Spleen (tissue), 11 donors: ENCODE measurements at regions not wholly inside any gene's neighbourhood (a gene's known extent, or its start where the extent isn't known, plus 50 kb on each side); places are given as distances from the start of the nearest gene placed in this dataset.

ENCODE experiments used
- DNase-seq: peaks from one replicate; pipeline ENCODE4 v3.0.0-alpha.2; 2020
- H3K27ac ChIP-seq, 8 donors: fragments of 200-600 bp; sonication (generic) in 7 of 8; 1 replicate in 4 of 8; 2 replicates in 4 of 8; pipeline versions ENCODE4 v1.5.0 to v1.8.0; 2016 to 2021; ENCODE audit warnings: inconsistent platforms in 4 of 8, mild to moderate bottlenecking in 4 of 8, moderate library complexity in 1 of 8
- H3K27me3 ChIP-seq, 7 donors: fragments of 200-600 bp; sonication (generic) in 6 of 7; replicated peaks in 1 of 7; 1 replicate in 4 of 7; 2 replicates in 3 of 7; pipeline versions ENCODE4 v1.5.0 to v1.8.0; 2016 to 2021; ENCODE audit warnings: inconsistent platforms in 3 of 7, mild to moderate bottlenecking in 1 of 7
- H3K36me3 ChIP-seq, 6 donors: fragments of 200-600 bp; sonication (generic) in 5 of 6; 1 replicate in 4 of 6; 2 replicates in 2 of 6; pipeline versions ENCODE4 v1.5.0 to v1.8.0; 2016 to 2021; ENCODE audit warnings: inconsistent platforms in 2 of 6
- H3K4me1 ChIP-seq, 6 donors: fragments of 200-600 bp; sonication (generic) in 5 of 6; 1 replicate in 3 of 6; 2 replicates in 3 of 6; pipeline versions ENCODE4 v1.5.0 to v1.8.0; 2016 to 2021; ENCODE audit warnings: inconsistent platforms in 3 of 6
- H3K4me3 ChIP-seq, 8 donors: fragments of 200-600 bp; sonication (generic) in 7 of 8; 1 replicate in 4 of 8; 2 replicates in 4 of 8; pipeline versions ENCODE4 v1.5.0 to v1.8.0; 2016 to 2021; ENCODE audit warnings: inconsistent platforms in 4 of 8, mild to moderate bottlenecking in 4 of 8, moderate library complexity in 2 of 8
- H3K9me3 ChIP-seq, 8 donors: fragments of 200-600 bp; sonication (generic) in 7 of 8; 1 replicate in 4 of 8; 2 replicates in 4 of 8; pipeline versions ENCODE4 v1.5.0 to v1.8.0; 2016 to 2021; ENCODE audit warnings: inconsistent platforms in 4 of 8
- POLR2A ChIP-seq, 3 donors: fragments of 450-650 bp; IDR thresholded peaks; one replicate each; pipeline ENCODE4 v1.5.1; 2017; ENCODE audit warnings: antibody characterized with exemption in 3 of 3, mild to moderate bottlenecking in 1 of 3
- POLR2AphosphoS5 ChIP-seq, 3 donors: sonication (generic); formaldehyde crosslinking; IDR thresholded peaks; one replicate each; pipeline ENCODE4 v1.5.1; 2017; ENCODE audit warnings: antibody characterized with exemption in 3 of 3
- WGBS, 5 donors: extraction: QIAGEN DNeasy Blood & Tissue Kit in 3 of 5; methylation state at CpG; one replicate each; pipeline versions ENCODE4 v1.1.5 to v1.1.7; 2013 to 2018; 5-methylcytosine and 5-hydroxymethylcytosine counted together
- intact Hi-C: fragments of 100-400 bp; cut with DNase I; formaldehyde crosslinking; loops from one replicate; pipeline ENCODE4 v1.15.0; 2023; ENCODE audit warnings: low total_unique reads
- TF ChIP-seq, protein P1 (sequence below), 11 experiments: fragments of 200-600 bp in 7 of 11; fragments of 450-650 bp in 4 of 11; sonication (generic) in 4 of 11; IDR thresholded peaks in 8 of 11; conservative IDR thresholded peaks in 3 of 11; 1 replicate in 7 of 11; 2 replicates in 4 of 11; pipeline versions ENCODE4 v1.4.0 to v1.8.0; 2016 to 2021; ENCODE audit warnings: antibody characterized with exemption in 11 of 11, inconsistent platforms in 4 of 11, mild to moderate bottlenecking in 1 of 11
- donor health status: healthy with polysubstance abuse.
- donor health status: DM: no; HTN: no; CAD: no; lungs with moderate emphysema.
- donor health status: DM: no; HTN: no; CAD: no.
- donor health status: Bipolar disorder and iron deficiency.
- donor health status: healthy.
- donor health status: DM: no; HTN: no; CAD: no.
- donor health status: DM: yes; HTN: yes; CAD: no.

DNA sequence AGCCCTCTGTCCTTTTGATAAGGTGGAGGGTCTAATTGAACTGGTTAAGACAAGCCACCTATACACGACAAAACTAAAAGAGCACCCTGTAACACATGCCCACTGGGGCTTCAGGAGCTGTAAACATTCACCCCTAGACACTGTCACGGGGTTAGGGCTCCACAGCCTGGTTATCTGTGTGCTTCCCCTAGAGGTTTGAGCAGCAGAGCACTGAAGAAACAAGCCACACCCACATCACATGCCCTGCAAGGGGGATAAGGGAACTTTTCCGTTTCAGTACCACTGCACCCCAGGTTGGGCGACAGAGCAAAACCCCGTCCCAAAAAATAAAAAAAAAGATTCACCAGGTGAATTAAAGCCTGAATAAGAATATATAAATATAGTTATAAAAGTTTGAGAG, 913.7 kb upstream of the ACVR2A start:
- no peak for TF ChIP-seq POLR2AphosphoS5 (IDR thresholded peaks at IDR 0.05)
- TF ChIP-seq POLR2A (IDR thresholded peaks at IDR 0.05) = no peak
- no peaks in the 10 kb centered on the region for H3K36me3 ChIP-seq
- H3K4me1 ChIP-seq = no peaks in the 10 kb centered on the region
- WGBS, 5 donors = 64 to 75% (median 67%) methylated on average over 5 of the region's 5 CpGs
- no peak overlapping the region for H3K4me3 ChIP-seq
- H3K9me3 ChIP-seq = peaks cover 0 to 33% (median 28%) of the 10 kb centered on the region in 8 donors
- no peak overlapping the region for H3K27ac ChIP-seq
- no peaks in the 10 kb centered on the region for H3K27me3 ChIP-seq
- no peak for DNase-seq
- intact Hi-C loops = no loop called here

DNA sequence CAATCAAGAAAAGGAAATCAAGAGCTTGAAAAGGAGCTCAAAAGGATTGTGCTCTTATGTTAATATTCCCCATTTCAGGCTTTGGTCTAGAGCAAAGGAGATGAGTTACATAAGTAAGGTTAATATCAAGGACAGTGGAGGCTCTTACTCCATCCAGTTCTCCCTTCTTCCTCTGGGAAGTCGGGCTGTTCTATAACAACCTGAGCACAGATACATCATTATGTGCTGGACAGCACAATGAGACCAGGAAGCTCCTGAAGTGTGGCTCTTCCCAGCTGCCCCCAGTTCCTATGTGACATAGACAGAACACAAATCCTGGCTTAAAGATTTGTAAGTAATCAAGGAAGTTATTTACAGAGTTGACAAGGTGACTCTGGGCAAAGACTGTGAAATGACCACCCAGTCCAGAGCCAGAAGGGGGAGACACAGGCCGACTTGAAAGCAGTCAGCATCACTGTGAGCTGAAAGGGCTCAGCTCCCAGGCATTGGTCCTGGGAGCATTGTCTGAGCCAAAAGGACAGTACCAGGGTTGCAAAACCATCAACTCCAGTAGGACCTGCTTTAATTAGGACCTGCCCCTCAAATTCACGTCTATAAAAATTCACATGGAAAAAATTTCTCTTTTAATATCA, 917.6 kb upstream of the ACVR2A start:
- Histone ChIP-seq H3K27ac (no peak overlapping the region), H3K27me3 (no peaks in the 10 kb centered on the region), H3K4me1 (no peaks in the 10 kb centered on the region), H3K4me3 (no peak overlapping the region), H3K9me3 (no peaks in the 10 kb centered on the region), H3K36me3 (no peaks in the 10 kb centered on the region)
- intact Hi-C loops = no loop called here
- TF ChIP-seq, protein P1, sequence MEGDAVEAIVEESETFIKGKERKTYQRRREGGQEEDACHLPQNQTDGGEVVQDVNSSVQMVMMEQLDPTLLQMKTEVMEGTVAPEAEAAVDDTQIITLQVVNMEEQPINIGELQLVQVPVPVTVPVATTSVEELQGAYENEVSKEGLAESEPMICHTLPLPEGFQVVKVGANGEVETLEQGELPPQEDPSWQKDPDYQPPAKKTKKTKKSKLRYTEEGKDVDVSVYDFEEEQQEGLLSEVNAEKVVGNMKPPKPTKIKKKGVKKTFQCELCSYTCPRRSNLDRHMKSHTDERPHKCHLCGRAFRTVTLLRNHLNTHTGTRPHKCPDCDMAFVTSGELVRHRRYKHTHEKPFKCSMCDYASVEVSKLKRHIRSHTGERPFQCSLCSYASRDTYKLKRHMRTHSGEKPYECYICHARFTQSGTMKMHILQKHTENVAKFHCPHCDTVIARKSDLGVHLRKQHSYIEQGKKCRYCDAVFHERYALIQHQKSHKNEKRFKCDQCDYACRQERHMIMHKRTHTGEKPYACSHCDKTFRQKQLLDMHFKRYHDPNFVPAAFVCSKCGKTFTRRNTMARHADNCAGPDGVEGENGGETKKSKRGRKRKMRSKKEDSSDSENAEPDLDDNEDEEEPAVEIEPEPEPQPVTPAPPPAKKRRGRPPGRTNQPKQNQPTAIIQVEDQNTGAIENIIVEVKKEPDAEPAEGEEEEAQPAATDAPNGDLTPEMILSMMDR (IDR thresholded peaks at IDR 0.05 in 8 of 11, conservative IDR thresholded peaks at IDR 0.05 in 3 of 11) = peak in 7 of 11 experiments; percentile 24 to 58 (median 43)
- TF ChIP-seq POLR2AphosphoS5 (IDR thresholded peaks at IDR 0.05) (no peak), POLR2A (IDR thresholded peaks at IDR 0.05) (no peak)
- WGBS, 5 donors = 14 to 41% (median 37%) methylated on average over 3 of the region's 3 CpGs
- no peak for DNase-seq

DNA sequence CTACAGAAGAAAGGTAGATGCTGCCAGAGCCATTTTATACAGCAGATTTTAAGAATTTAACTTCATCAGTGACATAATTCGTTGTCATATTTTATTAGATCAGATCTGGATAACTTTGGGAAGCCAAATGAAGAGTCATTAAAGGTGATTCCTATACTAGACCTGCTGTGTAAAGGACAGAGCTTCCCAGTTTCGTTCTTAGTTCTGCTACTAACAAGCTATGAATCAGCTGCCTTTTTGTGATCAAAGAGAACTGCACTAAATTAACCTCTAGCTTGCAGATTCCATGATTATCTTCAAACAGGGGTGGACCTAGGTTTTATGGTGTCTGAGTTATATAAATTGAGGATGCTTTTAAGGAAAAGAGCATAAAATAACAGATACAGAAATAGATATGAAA, 926.5 kb upstream of the ACVR2A start:
- no peak overlapping the region for H3K4me3 ChIP-seq
- no peaks in the 10 kb centered on the region for H3K9me3 ChIP-seq
- TF ChIP-seq POLR2AphosphoS5 (IDR thresholded peaks at IDR 0.05) (no peak), POLR2A (IDR thresholded peaks at IDR 0.05) (no peak)
- TF ChIP-seq, protein P1 (IDR thresholded peaks at IDR 0.05 in 8 of 11, conservative IDR thresholded peaks at IDR 0.05 in 3 of 11) = no peak
- no peaks in the 10 kb centered on the region for H3K27me3 ChIP-seq
- no peaks in the 10 kb centered on the region for H3K4me1 ChIP-seq
- no peak for DNase-seq
- H3K27ac ChIP-seq = no peak overlapping the region
- no peaks in the 10 kb centered on the region for H3K36me3 ChIP-seq
- 56 to 67% (median 66%) methylated on average over 2 of the region's 2 CpGs for WGBS, 5 donors
- intact Hi-C loops = no loop called here

DNA sequence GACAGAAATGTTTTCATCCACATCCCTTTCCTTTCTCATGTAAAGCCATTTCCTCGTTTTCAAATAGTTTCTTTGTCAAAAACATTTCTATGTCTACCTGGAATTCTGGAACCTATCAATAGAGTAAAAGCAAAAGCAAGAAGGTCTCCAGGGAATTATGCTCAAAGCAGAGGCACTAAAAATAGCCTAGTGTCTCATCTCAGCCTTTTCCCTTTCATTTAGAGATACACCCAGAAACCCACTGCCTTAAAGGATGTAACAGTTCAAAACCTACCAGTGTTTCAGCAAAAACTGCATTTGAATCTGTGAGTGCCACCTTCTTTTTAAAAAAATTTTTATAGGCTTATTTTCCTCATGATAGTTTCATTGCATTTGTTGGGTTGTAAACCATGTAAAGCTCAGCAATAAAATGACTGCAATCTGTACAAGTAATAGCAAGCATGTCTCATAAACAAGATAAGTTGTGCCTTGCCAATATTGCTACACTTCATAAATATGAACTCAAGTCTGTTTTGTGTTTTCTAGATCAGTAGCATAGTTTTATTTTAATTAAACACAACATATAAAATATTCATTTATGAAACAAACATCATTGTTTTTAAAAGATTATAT, 927.3 kb upstream of the ACVR2A start:
- Histone ChIP-seq H3K4me1 (no peaks in the 10 kb centered on the region), H3K4me3 (no peak overlapping the region), H3K27ac (no peak overlapping the region), H3K9me3 (no peaks in the 10 kb centered on the region), H3K27me3 (no peaks in the 10 kb centered on the region), H3K36me3 (no peaks in the 10 kb centered on the region)
- WGBS, 5 donors = 41 to 67% (median 57%) methylated on average over 1 of the region's 1 CpG
- no peak for DNase-seq
- TF ChIP-seq POLR2AphosphoS5 (IDR thresholded peaks at IDR 0.05) (no peak), POLR2A (IDR thresholded peaks at IDR 0.05) (no peak)
- TF ChIP-seq, protein P1 (IDR thresholded peaks at IDR 0.05 in 8 of 11, conservative IDR thresholded peaks at IDR 0.05 in 3 of 11) = no peak
- intact Hi-C loops = no loop called here
